Heart left ventricle (tissue), 16 donors: ENCODE measurements at regions not wholly inside any gene's neighbourhood (a gene's known extent, or its start where the extent isn't known, plus 50 kb on each side); places are given as distances from the start of the nearest gene placed in this dataset.

Experiments used
- ATAC-seq, 4 donors: fragments of 200-7000 bp; cut with Tn5 transposase; one replicate each; pipeline ENCODE4 v1.9.1; 2020 to 2022; ENCODE audit warnings: moderate library complexity in 4 of 4, mild to moderate bottlenecking in 3 of 4, moderate number of reproducible peaks in 1 of 4
- DNase-seq, 5 donors: peaks; one replicate each; pipeline ENCODE4 v3.0.0-alpha.2; 2020
- H3K27ac ChIP-seq, 12 donors: fragments of 200-600 bp; sonication (generic) in 4 of 12; one replicate each; pipeline versions ENCODE4 v1.5.0 to v1.8.0; 2016 to 2022; ENCODE audit warnings: mild to moderate bottlenecking in 2 of 12
- H3K27me3 ChIP-seq, 9 donors: fragments of 200-600 bp; sonication (generic) in 2 of 9; one replicate each; pipeline versions ENCODE4 v1.5.1 to v1.8.0; 2016 to 2022; ENCODE audit warnings: mild to moderate bottlenecking in 3 of 9
- H3K36me3 ChIP-seq, 9 donors: fragments of 200-600 bp; sonication (generic) in 2 of 9; one replicate each; pipeline versions ENCODE4 v1.5.0 to v1.8.0; 2018 to 2022; ENCODE audit warnings: mild to moderate bottlenecking in 2 of 9
- H3K4me1 ChIP-seq, 12 donors: fragments of 200-600 bp; sonication (generic) in 4 of 12; one replicate each; pipeline versions ENCODE4 v1.5.0 to v1.8.0; 2016 to 2022; ENCODE audit warnings: mild to moderate bottlenecking in 3 of 12
- H3K4me3 ChIP-seq, 12 donors: fragments of 200-600 bp; sonication (generic) in 4 of 12; one replicate each; pipeline versions ENCODE4 v1.5.0 to v1.8.0; 2017 to 2022; ENCODE audit warnings: mild to moderate bottlenecking in 9 of 12, moderate library complexity in 4 of 12
- H3K9me3 ChIP-seq, 12 donors: fragments of 200-600 bp; sonication (generic) in 4 of 12; one replicate each; pipeline versions ENCODE4 v1.5.0 to v1.8.0; 2016 to 2022; ENCODE audit warnings: mild to moderate bottlenecking in 1 of 12
- CTCF ChIP-seq, 12 donors: fragments of 200-600 bp; sonication (generic) in 4 of 12; IDR thresholded peaks; one replicate each; pipeline versions ENCODE4 v1.5.0 to v1.8.0; 2018 to 2022; ENCODE audit warnings: antibody characterized with exemption in 12 of 12, mild to moderate bottlenecking in 5 of 12
- POLR2A ChIP-seq, 2 donors: fragments of 450-650 bp; IDR thresholded peaks; one replicate each; pipeline ENCODE4 v1.6.1; 2017; ENCODE audit warnings: antibody characterized with exemption in 2 of 2, mild to moderate bottlenecking in 2 of 2, moderate library complexity in 2 of 2
- WGBS, 4 donors: extraction: QIAGEN DNeasy Blood & Tissue Kit in 2 of 4; methylation state at CpG; one replicate each; pipeline versions ENCODE4 v1.1.5 to v1.1.7; 2013 to 2018; 5-methylcytosine and 5-hydroxymethylcytosine counted together
- intact Hi-C, 10 donors: fragments of 100-400 bp; cut with DNase I; formaldehyde crosslinking; loops; one replicate each; pipeline versions ENCODE4 v1.11.1 to v1.14.2; 2022
- donor health status: ischemic (EF 13 %, LVEDD 7.1; RV severe dilation, severe dysfunction).
- donor health status: healthy with polysubstance abuse.
- donor health status: DM: no; HTN: yes; CAD: no.
- donor health status: DM: no; HTN: no; CAD: no.
- donor health status: ischemic (EF 25% LVEDD 6.9; RV normal size, moderate dysfunction).
- donor health status: ischemic (EF 25% LVEDD 5.7; RV mildly dilated, moderate dysfunction).
- donor health status: healthy.
- donor health status: DM: yes; HTN: yes; CAD: no.
- donor health status: ischemic (EF 35%, LVEDD 5.7; RV mildly dilated, moderate dysfunction).
- donor health status: nonischemic (EF 11% LVEDD 7.7; RV severe dilation, severe dysfunction).
- donor health status: DM: yes; HTN: yes; CAD: no.
- donor health status: PGD.
- donor health status: ischemic (EF 29% LVEDD 5.4; RV normal size, mild dysfunction).
- donor health status: nonischemic (EF 23%, LVEDD 6.1; RV moderate dilation, normal function).

GRCh38 chr6:84379142-84379541 lies 151.7 kb upstream of the CEP162 start:
- peaks cover 0 to 26% (median 4%) of the 10 kb centered on the region in 12 donors for H3K9me3 ChIP-seq
- no peak overlapping the region for H3K27ac ChIP-seq
- ATAC-seq (no peak), DNase-seq (no peak)
- no peak for TF ChIP-seq CTCF (IDR thresholded peaks at IDR 0.05)
- no peak for TF ChIP-seq POLR2A (IDR thresholded peaks at IDR 0.05)
- intact Hi-C loops, result no loop called here
- no peaks in the 10 kb centered on the region for H3K4me1 ChIP-seq
- H3K36me3 ChIP-seq, result no peaks in the 10 kb centered on the region
- no peaks in the 10 kb centered on the region for H3K27me3 ChIP-seq
- WGBS, 4 donors, result 78 to 86% (median 82%) methylated on average over 3 of the region's 3 CpGs
- H3K4me3 ChIP-seq, result no peak overlapping the region

- 84 to 94% (median 92%) methylated on average over 2 of the region's 2 CpGs for WGBS, 4 donors
- Histone ChIP-seq H3K36me3 (no peaks in the 10 kb centered on the region), H3K4me3 (no peak overlapping the region), H3K27ac (no peak overlapping the region), H3K4me1 (no peaks in the 10 kb centered on the region), H3K9me3 (peaks cover 0 to 7% (median 0%) of the 10 kb centered on the region in 12 donors), H3K27me3 (no peaks in the 10 kb centered on the region)
- DNase-seq (no peak), ATAC-seq (no peak)
- TF ChIP-seq CTCF (IDR thresholded peaks at IDR 0.05) (no peak), POLR2A (IDR thresholded peaks at IDR 0.05) (no peak)
- intact Hi-C loops, result no loop called here
Observed at GRCh38 chr6:84372290-84372689, 144.8 kb upstream of the CEP162 start.

- WGBS, 4 donors, result 64 to 79% (median 71%) methylated on average over 4 of the region's 4 CpGs
- intact Hi-C loops, result no loop called here
- DNase-seq (no peak), ATAC-seq (no peak)
- Histone ChIP-seq H3K36me3 (no peaks in the 10 kb centered on the region), H3K27ac (no peak overlapping the region), H3K4me3 (no peak overlapping the region), H3K27me3 (no peaks in the 10 kb centered on the region), H3K9me3 (peaks cover 0 to 4% (median 0%) of the 10 kb centered on the region in 12 donors), H3K4me1 (no peaks in the 10 kb centered on the region)
- TF ChIP-seq POLR2A (IDR thresholded peaks at IDR 0.05), result no peak
- no peak for TF ChIP-seq CTCF (IDR thresholded peaks at IDR 0.05)
Observed at GRCh38 chr6:84371681-84372080, 144.2 kb upstream of the CEP162 start.

- H3K36me3 ChIP-seq, result no peaks in the 10 kb centered on the region
- H3K9me3 ChIP-seq, result no peaks in the 10 kb centered on the region
- no peaks in the 10 kb centered on the region for H3K27me3 ChIP-seq
- no peak for TF ChIP-seq POLR2A (IDR thresholded peaks at IDR 0.05)
- no peak for TF ChIP-seq CTCF (IDR thresholded peaks at IDR 0.05)
- DNase-seq (no peak), ATAC-seq (no peak)
- WGBS, 4 donors, result 48 to 58% (median 52%) methylated on average over 1 of the region's 1 CpG
- H3K4me3 ChIP-seq, result no peak overlapping the region
- H3K27ac ChIP-seq, result no peak overlapping the region
- H3K4me1 ChIP-seq, result no peaks in the 10 kb centered on the region
- intact Hi-C loops, result no loop called here
Observed at GRCh38 chr6:84362193-84362821, 134.9 kb upstream of the CEP162 start.
